DMS 273 (cell line): ENCODE measurements at regions not wholly inside any gene's neighbourhood (a gene's known extent, or its start where the extent isn't known, plus 50 kb on each side); places are given as distances from the start of the nearest gene placed in this dataset.
"Not testable (repeated sequence)": the region's sequence is repeated elsewhere in the genome, so short reads cannot be mapped to it uniquely, and the experiment has no call there.

Source experiments
- DNase-seq: peaks from one replicate; lab custom pipeline; 2025; ENCODE audit not compliant: unreplicated experiment; lab: John Stamatoyannopoulos, UW

GRCh38 chr5:60446917-60447316 lies 253.0 kb downstream of the DEPDC1B start:
- peak; percentile 67 for DNase-seq

- peak; percentile 36 for DNase-seq
Measured at GRCh38 chr5:60445921-60446320, 254.0 kb downstream of the DEPDC1B start.

DNA sequence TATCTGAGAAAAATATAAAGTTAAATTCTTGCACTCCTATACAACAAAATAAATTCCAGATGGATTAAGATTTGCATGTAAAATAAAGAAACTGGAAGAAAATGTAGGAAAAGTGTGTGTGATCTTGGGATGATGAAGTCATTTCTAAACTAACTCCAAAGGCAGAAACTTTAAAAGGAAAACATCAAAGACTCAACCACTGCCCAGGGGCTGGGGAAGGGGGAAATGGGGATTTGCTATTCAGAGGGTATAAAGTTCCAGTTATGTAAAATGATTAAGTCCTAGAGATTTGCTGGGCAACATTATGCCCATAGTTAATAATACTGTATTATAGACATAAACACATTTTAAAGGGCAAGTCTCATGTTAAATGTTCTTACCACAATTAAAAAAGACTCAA lies 254.5 kb downstream of the DEPDC1B start:
- peak; percentile 22 for DNase-seq

GRCh38 chr5:60444661-60445360 lies 255.2 kb downstream of the DEPDC1B start:
- peak; percentile 81 for DNase-seq

GRCh38 chr5:60439552-60439951 lies 260.4 kb downstream of the DEPDC1B start:
- no peak for DNase-seq

DNA sequence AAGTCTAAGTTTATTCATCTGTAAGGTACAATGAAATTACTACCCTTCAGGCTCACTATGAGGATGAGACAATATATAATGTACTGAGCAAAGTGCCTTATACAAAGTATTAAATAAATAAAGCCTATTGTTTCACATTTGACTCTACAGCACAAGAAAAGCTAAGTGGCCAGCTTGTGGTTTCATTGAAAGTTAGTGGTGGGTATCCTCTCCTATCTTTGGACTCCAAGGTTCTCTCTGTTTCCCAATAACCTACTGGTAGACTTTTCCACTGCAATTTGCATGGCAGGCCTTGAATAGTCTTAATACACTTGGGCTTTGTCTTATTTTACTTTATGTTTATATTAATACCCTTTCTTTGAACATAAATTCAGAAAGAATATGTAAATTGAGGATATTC lies 262.7 kb downstream of the DEPDC1B start:
- peak; percentile 7 for DNase-seq

DNA sequence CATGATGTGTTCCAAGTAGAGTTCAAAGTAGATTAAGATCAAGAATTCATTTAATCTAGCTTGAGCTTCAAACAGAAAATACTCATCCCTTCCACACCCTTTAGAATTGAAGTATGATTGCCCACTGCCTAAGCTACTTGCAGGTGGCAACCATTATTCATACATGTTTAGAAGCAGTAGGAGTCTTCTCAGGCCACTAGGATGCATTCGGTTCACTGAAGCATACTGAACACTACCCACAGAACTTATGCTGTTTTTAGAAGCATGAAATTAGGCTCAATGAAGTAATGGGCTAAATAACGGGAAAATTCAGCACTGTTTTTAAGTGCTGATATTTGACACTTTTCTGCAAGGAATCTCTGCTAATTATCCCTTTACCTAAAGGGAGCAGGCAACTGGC lies 263.4 kb downstream of the DEPDC1B start:
- peak; percentile 58 for DNase-seq

GRCh38 chr5:60435808-60436207 lies 264.2 kb downstream of the DEPDC1B start:
- DNase-seq, result no peak

- DNase-seq, result not testable (repeated sequence)
Measured at GRCh38 chr5:60426189-60426588, 273.8 kb downstream of the DEPDC1B start.

DNA sequence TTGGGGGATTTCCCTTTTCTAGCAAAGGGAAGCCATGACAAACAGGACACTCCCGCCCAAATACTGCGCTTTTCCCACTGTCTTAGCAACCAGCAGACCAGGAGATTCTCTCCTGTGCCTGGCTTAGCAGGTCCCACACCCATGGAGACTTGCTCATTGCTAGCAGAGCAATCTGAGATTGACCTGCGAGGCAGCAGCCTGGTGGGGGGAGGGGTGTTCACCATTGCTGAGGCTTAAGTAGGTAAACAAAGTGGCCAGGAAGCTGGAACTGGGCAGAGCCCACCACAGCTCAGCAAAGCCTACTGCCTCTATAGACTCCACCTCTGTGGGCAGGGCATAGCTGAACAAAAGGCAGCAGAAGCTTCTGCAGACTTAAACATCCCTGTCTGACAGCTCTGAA lies 279.2 kb downstream of the DEPDC1B start:
- not testable (repeated sequence) for DNase-seq

DNA sequence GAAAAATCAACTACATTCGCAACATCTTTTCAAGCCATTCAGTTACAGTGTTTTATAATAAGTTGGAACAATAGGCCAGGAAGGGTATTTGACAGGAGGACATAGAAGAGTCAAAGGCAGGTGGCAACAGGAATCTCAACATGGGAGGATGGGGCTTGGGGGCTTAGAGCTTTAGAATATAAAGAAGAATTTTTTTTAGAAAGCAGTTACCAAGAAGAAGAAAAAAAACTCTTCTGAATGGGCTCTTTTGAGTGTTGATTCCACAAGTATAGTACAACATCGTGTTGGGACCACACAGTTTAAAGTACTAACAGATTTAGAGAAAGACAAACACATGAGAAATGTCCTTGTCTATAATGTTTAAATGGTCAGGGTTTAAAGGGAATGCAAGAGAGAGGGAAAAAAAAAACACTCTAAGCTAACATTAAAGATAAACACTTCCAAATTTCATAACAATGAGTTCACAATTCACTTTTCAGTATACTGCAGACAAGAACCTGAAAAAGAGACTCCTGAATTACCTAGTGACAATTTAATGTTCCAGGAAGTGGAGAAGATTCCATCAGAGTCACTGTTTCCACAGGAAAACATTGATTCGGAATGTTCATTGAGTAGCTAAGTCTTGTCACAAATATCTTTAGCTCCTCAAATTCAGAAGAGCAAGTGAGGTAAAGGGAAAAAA lies 282.3 kb downstream of the DEPDC1B start:
- DNase-seq, result no peak

DNA sequence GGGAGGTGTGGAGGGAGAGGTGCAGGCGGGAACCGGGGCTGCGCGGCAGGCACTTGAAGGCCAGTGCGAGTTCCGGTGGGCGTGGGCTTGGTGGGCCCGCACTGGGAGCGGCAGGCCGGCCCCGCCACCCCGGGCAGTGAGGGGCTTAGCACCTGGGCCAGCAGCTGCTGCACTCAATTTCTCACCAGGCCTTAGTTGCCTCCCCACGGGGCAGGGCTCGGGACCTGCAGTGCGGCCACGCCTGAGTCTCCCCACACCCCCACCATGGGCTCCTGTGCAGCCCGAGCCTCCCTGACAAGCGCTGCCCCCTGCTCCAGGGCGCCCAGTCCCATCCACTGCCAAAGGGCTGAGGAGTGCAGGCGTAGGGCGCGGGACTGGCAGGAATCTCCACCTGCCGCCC lies 284.5 kb downstream of the DEPDC1B start:
- DNase-seq, result no peak

DNA sequence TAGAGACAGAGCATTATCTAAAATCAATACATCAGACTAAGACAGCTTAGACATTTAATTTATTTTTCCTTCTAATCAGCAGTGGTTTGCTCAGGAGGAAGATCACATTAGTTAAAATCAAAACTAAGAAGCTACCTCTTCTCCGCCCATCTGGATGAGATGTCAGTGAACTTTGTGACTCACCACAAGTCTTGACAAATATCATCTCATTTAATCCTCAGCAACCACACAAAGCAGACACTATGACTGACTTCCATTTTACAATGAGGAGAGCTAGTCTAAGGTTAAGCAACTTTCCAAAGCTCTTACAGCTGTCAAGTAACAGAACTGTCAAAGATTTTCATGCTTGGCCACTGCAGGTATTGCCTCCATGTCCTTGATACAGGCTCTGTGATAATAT lies 289.5 kb downstream of the DEPDC1B start:
- no peak for DNase-seq

GRCh38 chr5:60404171-60404570 lies 295.8 kb downstream of the DEPDC1B start:
- no peak for DNase-seq

GRCh38 chr5:60403343-60404006 lies 296.5 kb downstream of the DEPDC1B start:
- DNase-seq, result no peak

DNA sequence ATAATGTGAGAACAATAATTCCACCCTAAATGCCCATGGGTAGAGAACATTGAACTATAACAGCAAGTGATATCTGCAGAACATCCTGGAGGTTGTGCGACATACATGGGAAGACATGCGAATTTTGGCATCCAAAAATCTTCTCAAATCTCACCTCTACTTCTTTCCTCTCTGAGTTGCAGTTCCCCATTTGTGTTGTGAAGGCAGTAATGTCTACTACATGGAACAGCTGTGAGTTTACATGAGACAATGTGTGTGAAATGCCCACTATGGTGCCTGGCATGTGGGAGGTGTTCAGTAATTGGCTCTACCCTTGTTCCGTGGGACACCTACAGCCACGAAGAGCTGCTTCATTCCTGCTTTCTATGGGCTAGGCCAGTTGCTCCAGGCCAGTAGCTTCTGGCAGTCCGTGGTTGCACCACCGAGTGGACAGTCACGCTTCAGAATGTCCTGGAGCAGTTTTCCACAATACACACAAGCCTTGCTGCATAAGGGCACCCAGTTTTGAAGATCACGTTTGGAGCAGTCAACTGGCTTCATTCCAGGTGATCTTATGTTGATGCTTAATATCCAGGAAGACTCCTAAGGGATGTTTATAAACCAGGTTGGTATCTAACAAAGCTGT lies 297.7 kb downstream of the DEPDC1B start:
- no peak for DNase-seq

GRCh38 chr5:60401526-60401925 lies 298.4 kb downstream of the DEPDC1B start:
- DNase-seq, result no peak

GRCh38 chr5:60399507-60399906 lies 300.5 kb downstream of the DEPDC1B start:
- DNase-seq, result no peak

GRCh38 chr5:60395712-60396329 lies 304.1 kb downstream of the DEPDC1B start:
- peak; percentile 24 for DNase-seq

DNA sequence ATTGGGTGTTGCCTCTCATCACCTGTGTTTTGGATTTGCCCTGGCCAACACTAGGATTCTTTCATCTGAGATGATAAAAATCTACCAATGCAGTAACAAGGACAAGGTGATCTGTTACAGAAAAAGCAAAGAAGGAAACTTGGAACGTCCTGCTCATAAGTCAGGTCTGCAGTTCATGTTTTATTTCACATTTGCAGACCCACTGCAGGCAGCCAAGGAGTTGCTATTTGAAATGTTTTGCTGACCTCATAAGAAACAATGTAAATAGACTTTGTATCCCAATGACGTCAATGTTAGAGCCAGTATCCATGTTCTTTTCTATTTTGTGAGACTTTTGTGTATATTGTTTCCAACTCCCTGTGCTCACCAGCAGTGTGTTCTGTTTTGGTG lies 312.9 kb downstream of the DEPDC1B start:
- DNase-seq, result peak; percentile 44

GRCh38 chr5:60386436-60387050 lies 313.4 kb downstream of the DEPDC1B start:
- peak; percentile 72 for DNase-seq
